HCT116 (cell line): ENCODE measurements at regions not wholly inside any gene's neighbourhood (a gene's known extent, or its start where the extent isn't known, plus 50 kb on each side); places are given as distances from the start of the nearest gene placed in this dataset.
"Not testable (repeated sequence)": the region's sequence is repeated elsewhere in the genome, so short reads cannot be mapped to it uniquely, and the experiment has no call there.

Experiments
- ATAC-seq: fragments of 200-7000 bp; cut with Tn5 transposase; 2 replicates; pipeline ENCODE4 v1.9.1; 2020; ENCODE audit warnings: mild to moderate bottlenecking, moderate library complexity
- BruUV-seq: library from RNA; stranded (reverse); fragments of 400-500 nt; replicated peaks from 2 replicates; lab custom pipeline; 2021; lab: Mats Ljungman, UMichigan
- CTCF ChIA-PET: fragments of 300-600 bp; sonication (Branson Sonifier 250); formaldehyde crosslinking; loops from one replicate; lab custom pipeline; 2021; ENCODE audit warnings: antibody characterized with exemption; lab: Charles Lee
- POLR2A ChIA-PET: fragments of 300-600, 350-600 bp; sonication (Branson Sonifier 250); formaldehyde crosslinking; loops from one replicate; lab custom pipeline; 2021; ENCODE audit warnings: antibody characterized with exemption; lab: Charles Lee
- RAD21 ChIA-PET, 2 experiments: fragments of 300-600 bp; sonication (Branson Sonifier 250); formaldehyde crosslinking; loops; one replicate each; lab custom pipeline; 2023; ENCODE audit warnings: low total read pairs in 2 of 2; ENCODE audit not compliant: uncharacterized antibody in 2 of 2, unreplicated experiment in 2 of 2, low non-redundant PET in 1 of 2; lab: Charles Lee
- DNase-seq: peaks from one replicate; pipeline ENCODE4 v3.0.0-alpha.2; 2010; ENCODE audit warnings: low read depth, low spot score
- H2AFZ ChIP-seq: fragments of 200-600 bp; shearing (Covaris generic), sonication (generic); 2 replicates; pipeline ENCODE4 v1.6.1; 2017; ENCODE audit warnings: low read depth, mixed run types, mixed read lengths, antibody characterized with exemption, low read length; ENCODE audit not compliant: poor library complexity, severe bottlenecking
- H3K27ac ChIP-seq: 2 replicates; pipeline ENCODE4 v1.5.1; 2012; ENCODE audit warnings: low read depth, low read length
- H3K27me3 ChIP-seq: fragments of 200-600 bp; sonication (generic); 2 replicates; pipeline ENCODE4 v1.6.1; 2016; ENCODE audit warnings: mixed run types, low read length, mixed read lengths; ENCODE audit not compliant: insufficient read depth
- H3K36me3 ChIP-seq, 2 experiments: fragments of 200-500 bp in 1 of 2; fragments of 200-600 bp in 1 of 2; sonication (Bioruptor generic) in 1 of 2; sonication (generic) in 1 of 2; 2 replicates each; pipeline versions ENCODE4 v1.5.1 to v1.6.1; 2014 to 2016; ENCODE audit warnings: low read length in 2 of 2, inconsistent platforms in 1 of 2, mixed read lengths in 1 of 2, mixed run types in 1 of 2; ENCODE audit not compliant: insufficient read depth in 2 of 2, control insufficient read depth in 1 of 2
- H3K4me1 ChIP-seq, 2 experiments: fragments of 200-600 bp in 1 of 2; sonication (generic) in 1 of 2; 2 replicates each; pipeline versions ENCODE4 v1.5.1 to v1.6.1; 2012 to 2017; ENCODE audit warnings: low read length in 2 of 2, inconsistent platforms in 1 of 2, mild to moderate bottlenecking in 1 of 2, mixed read lengths in 1 of 2, mixed run types in 1 of 2, moderate library complexity in 1 of 2; ENCODE audit not compliant: insufficient read depth in 2 of 2, control insufficient read depth in 1 of 2
- H3K4me2 ChIP-seq: fragments of 200-600 bp; sonication (generic); 2 replicates; pipeline ENCODE4 v1.6.1; 2017; ENCODE audit warnings: mixed run types, low read length, mixed read lengths
- H3K4me3 ChIP-seq, 2 experiments: fragments of 200-600 bp in 1 of 2; sonication (generic) in 1 of 2; replicated peaks in 1 of 2; 2 replicates each; pipeline ENCODE4 v1.5.1; 2011 to 2016; ENCODE audit warnings: low read length in 2 of 2, control low read depth in 1 of 2, low read depth in 1 of 2, mild to moderate bottlenecking in 1 of 2, mixed read lengths in 1 of 2, mixed run types in 1 of 2
- H3K79me2 ChIP-seq: fragments of 200-600 bp; sonication (generic); 2 replicates; pipeline ENCODE4 v1.6.1; 2017; ENCODE audit warnings: mild to moderate bottlenecking, mixed run types, low read length, moderate library complexity, mixed read lengths; ENCODE audit not compliant: insufficient read depth
- H3K9ac ChIP-seq: fragments of 200-600 bp; sonication (generic); 2 replicates; pipeline ENCODE4 v1.6.1; 2016; ENCODE audit warnings: low read length, mixed read lengths
- H3K9me2 ChIP-seq: fragments of 200-600 bp; sonication (generic), shearing (Covaris generic); 2 replicates; pipeline ENCODE4 v1.6.1; 2017; ENCODE audit warnings: mixed run types, mild to moderate bottlenecking, moderate library complexity; ENCODE audit not compliant: insufficient read depth
- H3K9me3 ChIP-seq, 2 experiments: fragments of 200-500 bp in 1 of 2; fragments of 200-600 bp in 1 of 2; sonication (Bioruptor generic) in 1 of 2; sonication (generic) in 1 of 2; 2 replicates each; pipeline ENCODE4 v1.6.1; 2014 to 2017; ENCODE audit warnings: low read length in 2 of 2, mixed read lengths in 2 of 2, inconsistent platforms in 1 of 2, low read depth in 1 of 2, mild to moderate bottlenecking in 1 of 2, mixed run types in 1 of 2, moderate library complexity in 1 of 2; ENCODE audit not compliant: control insufficient read depth in 1 of 2, insufficient read depth in 1 of 2
- H4K20me1 ChIP-seq: fragments of 200-600 bp; sonication (generic), shearing (Covaris generic); 2 replicates; pipeline ENCODE4 v1.6.1; 2017; ENCODE audit warnings: mixed run types, mild to moderate bottlenecking, moderate library complexity; ENCODE audit not compliant: insufficient read depth
- CEBPB ChIP-seq: IDR thresholded peaks from 2 replicates; pipeline ENCODE4 v1.6.1; 2012; ENCODE audit warnings: low read depth
- CTCF ChIP-seq, 3 experiments: fragments of 200-600 bp in 1 of 3; sonication (generic) in 1 of 3; IDR thresholded peaks in 2 of 3; conservative IDR thresholded peaks in 1 of 3; 2 replicates each; pipeline ENCODE4 v1.5.1; 2012 to 2017; ENCODE audit warnings: low read depth in 2 of 3, low read length in 2 of 3, antibody characterized with exemption in 1 of 3, borderline replicate concordance in 1 of 3, control low read depth in 1 of 3, mild to moderate bottlenecking in 1 of 3, mixed read lengths in 1 of 3, mixed run types in 1 of 3, moderate library complexity in 1 of 3; ENCODE audit not compliant: insufficient read depth in 1 of 3
- EGR1 ChIP-seq: IDR thresholded peaks from 2 replicates; pipeline ENCODE4 v1.6.1; 2012; ENCODE audit warnings: low read depth
- ELF1 ChIP-seq: IDR thresholded peaks from 2 replicates; pipeline ENCODE4 v1.6.1; 2012; ENCODE audit warnings: low read depth, borderline replicate concordance
- FOSL1 ChIP-seq: IDR thresholded peaks from 2 replicates; pipeline ENCODE4 v1.6.1; 2012; ENCODE audit warnings: low read depth
- JUND ChIP-seq: IDR thresholded peaks from 2 replicates; pipeline ENCODE4 v1.6.1; 2012
- MAX ChIP-seq: IDR thresholded peaks from 2 replicates; pipeline ENCODE4 v1.6.1; 2012
- POLR2A ChIP-seq: IDR thresholded peaks from 2 replicates; pipeline ENCODE4 v1.7.0; 2011; ENCODE audit warnings: borderline replicate concordance; ENCODE audit not compliant: insufficient read depth, insufficient read length; ENCODE audit errors: extremely low read depth
- REST ChIP-seq: IDR thresholded peaks from 2 replicates; pipeline ENCODE4 v1.6.1; 2012; ENCODE audit warnings: low read depth
- TCF7L2 ChIP-seq: IDR thresholded peaks from 2 replicates; pipeline ENCODE4 v1.7.0; 2011; ENCODE audit warnings: borderline replicate concordance, inconsistent platforms; ENCODE audit not compliant: insufficient read depth, insufficient read length; ENCODE audit errors: extremely low read depth
- ZNF274 ChIP-seq: fragments of 200-500 bp; sonication (Bioruptor generic); IDR thresholded peaks from 2 replicates; pipeline ENCODE4 v1.6.1; 2014; ENCODE audit warnings: mild to moderate bottlenecking, low read depth, low read length, inconsistent platforms
- intact Hi-C: fragments of 100-400 bp; cut with micrococcal nuclease; formaldehyde crosslinking; loops from 2 replicates; pipeline ENCODE4 v1.10.0; 2022
- TF ChIP-seq, protein P1 (sequence below): IDR thresholded peaks from 2 replicates; pipeline ENCODE4 v1.6.1; 2012

DNA sequence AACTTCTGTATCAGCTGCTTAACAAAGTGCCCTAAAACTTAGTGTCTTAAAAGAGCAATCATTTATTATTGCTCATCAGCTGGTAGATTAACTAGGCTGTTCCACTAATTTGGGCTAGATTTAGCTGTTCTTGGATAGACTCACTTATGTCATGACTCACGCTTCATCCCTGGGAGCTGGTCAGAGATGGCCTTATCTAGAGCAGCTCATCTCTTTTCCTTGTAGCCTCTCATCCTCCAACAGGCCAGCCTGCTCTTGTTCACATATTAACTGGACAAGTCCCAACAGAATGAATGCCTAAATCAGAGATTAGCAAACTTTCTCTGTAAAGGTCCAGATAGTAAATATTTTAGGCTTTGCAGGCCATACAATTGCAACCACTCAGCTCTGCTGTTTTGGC lies 66.9 kb upstream of the PLAAT1 start:
- POLR2A ChIA-PET = no interaction called here
- no peak for TF ChIP-seq EGR1
- no peak for TF ChIP-seq CTCF (IDR thresholded peaks at IDR 0.05 in 2 of 3, conservative IDR thresholded peaks at IDR 0.05 in 1 of 3; ENCODE audit: borderline replicate concordance in 1 of 3, insufficient read depth in 1 of 3, low read depth in 2 of 3, low read length in 2 of 3)
- no peak for TF ChIP-seq TCF7L2
- TF ChIP-seq CEBPB = no peak
- no peak for TF ChIP-seq JUND
- TF ChIP-seq REST = no peak
- no peak for TF ChIP-seq FOSL1
- TF ChIP-seq MAX = no peak
- TF ChIP-seq ZNF274 = no peak
- TF ChIP-seq ELF1 = no peak
- no peak for TF ChIP-seq POLR2A
- TF ChIP-seq, protein P1, sequence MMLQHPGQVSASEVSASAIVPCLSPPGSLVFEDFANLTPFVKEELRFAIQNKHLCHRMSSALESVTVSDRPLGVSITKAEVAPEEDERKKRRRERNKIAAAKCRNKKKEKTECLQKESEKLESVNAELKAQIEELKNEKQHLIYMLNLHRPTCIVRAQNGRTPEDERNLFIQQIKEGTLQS = no peak
- TF ChIP-seq, all 23 proteins: peak for 0
- H3K4me2 ChIP-seq = no peak overlapping the region
- ChIA-PET CTCF (no interaction called here), RAD21 (no interaction called here)
- intact Hi-C loops = no loop called here
- H3K79me2 ChIP-seq = no peaks in the 10 kb centered on the region
- no peak overlapping the region for H3K27ac ChIP-seq
- no peaks in the 10 kb centered on the region for H4K20me1 ChIP-seq
- peaks cover 6% of the 10 kb centered on the region for H3K27me3 ChIP-seq
- H3K9me2 ChIP-seq = no peaks in the 10 kb centered on the region
- no peaks in the 10 kb centered on the region for H3K9me3 ChIP-seq
- H3K36me3 ChIP-seq = no peaks in the 10 kb centered on the region
- H3K4me1 ChIP-seq = no peaks in the 10 kb centered on the region
- no peak overlapping the region for H2AFZ ChIP-seq
- DNase-seq (no peak), ATAC-seq (no peak)
- no peak overlapping the region for H3K4me3 ChIP-seq
- no TSS peak for BruUV-seq
- H3K9ac ChIP-seq = no peak overlapping the region

- H3K4me2 ChIP-seq, POLR2A ChIA-PET: not testable (repeated sequence)
Observed at GRCh38 chr3:193179332-193180012, 61.5 kb upstream of the PLAAT1 start.

More at GRCh38 chr3:193179332-193180012, 61.5 kb upstream of the PLAAT1 start:
- intact Hi-C loops, H3K79me2 ChIP-seq, H3K27ac ChIP-seq, H3K36me3 ChIP-seq, H3K9me3 ChIP-seq, ATAC-seq, CTCF ChIA-PET, H4K20me1 ChIP-seq, H3K9me2 ChIP-seq, H3K27me3 ChIP-seq, H3K4me1 ChIP-seq, RAD21 ChIA-PET, DNase-seq, BruUV-seq, H3K4me3 ChIP-seq, H2AFZ ChIP-seq, H3K9ac ChIP-seq: not testable (repeated sequence)
